Choroid plexus epithelial cell (primary cell): ENCODE measurements at regions not wholly inside any gene's neighbourhood (a gene's known extent, or its start where the extent isn't known, plus 50 kb on each side); places are given as distances from the start of the nearest gene placed in this dataset.

Experiments
- DNase-seq: peaks from one replicate; pipeline ENCODE4 v3.0.0-alpha.2; 2010; ENCODE audit warnings: low read depth
- H3K4me3 ChIP-seq: 2 replicates; pipeline ENCODE4 v1.5.1; 2011; ENCODE audit warnings: low read depth, mild to moderate bottlenecking, control low read depth, low read length, moderate library complexity
- CTCF ChIP-seq: conservative IDR thresholded peaks from 2 replicates; pipeline ENCODE4 v1.5.1; 2011; ENCODE audit warnings: low read depth, mild to moderate bottlenecking, control low read depth, inconsistent platforms, low read length, moderate library complexity

GRCh38 chr1:81662913-81663526 is 137.7 kb upstream of the ADGRL2 start:
- TF ChIP-seq CTCF: no peak
- no peak overlapping the region for H3K4me3 ChIP-seq
- no peak for DNase-seq

GRCh38 chr1:81660286-81660685 is 140.4 kb upstream of the ADGRL2 start:
- no peak for TF ChIP-seq CTCF
- DNase-seq: peak; percentile 18
- no peak overlapping the region for H3K4me3 ChIP-seq

GRCh38 chr1:81654657-81655056 is 146.1 kb upstream of the ADGRL2 start:
- no peak for TF ChIP-seq CTCF
- no peak for DNase-seq
- no peak overlapping the region for H3K4me3 ChIP-seq

- no peak overlapping the region for H3K4me3 ChIP-seq
- no peak for DNase-seq
- no peak for TF ChIP-seq CTCF
Measured at GRCh38 chr1:81654147-81654546, 146.6 kb upstream of the ADGRL2 start.

GRCh38 chr1:81650776-81651175 is 150.0 kb upstream of the ADGRL2 start:
- TF ChIP-seq CTCF: no peak
- peak; percentile 33 for DNase-seq
- H3K4me3 ChIP-seq: no peak overlapping the region

- no peak overlapping the region for H3K4me3 ChIP-seq
- peak; percentile 43 for DNase-seq
- no peak for TF ChIP-seq CTCF
Measured at GRCh38 chr1:81635816-81636215, 164.9 kb upstream of the ADGRL2 start.

GRCh38 chr1:81634294-81634693 is 166.4 kb upstream of the ADGRL2 start:
- no peak overlapping the region for H3K4me3 ChIP-seq
- DNase-seq: no peak
- no peak for TF ChIP-seq CTCF
